ENCODE measurements at regions not wholly inside any gene's neighbourhood (a gene's known extent, or its start where the extent isn't known, plus 50 kb on each side); places are given as distances from the start of the nearest gene placed in this dataset.

- TF ChIP-seq CTCF (conservative IDR thresholded peaks at IDR 0.05; ENCODE audit: low read depth in 2 of 2) = peak; percentile 27 to 36; a peak in 3 of 4 replicates
- no peak for TF ChIP-seq POLR2AphosphoS5 (IDR thresholded peaks at IDR 0.05; ENCODE audit: low read depth)
- no peak for TF ChIP-seq ZNF331 (CRISPR knock-in tag; IDR thresholded peaks at IDR 0.05; ENCODE audit: low read depth)
- TF ChIP-seq EZH2 (IDR thresholded peaks at IDR 0.05; ENCODE audit: low read depth, unreplicated experiment) = no peak
- no peak for TF ChIP-seq EZH2phosphoT487 (IDR thresholded peaks at IDR 0.05; ENCODE audit: unreplicated experiment)
These were observed 703.8 kb downstream of the DIAPH3 start for GRCh38 chr13:59459972-59460371.

All from GM23338 (cell line).